NCI-H2196 treated with DMSO at 0.1 percent for 48 hours (cell line): ENCODE measurements at regions not wholly inside any gene's neighbourhood (a gene's known extent, or its start where the extent isn't known, plus 50 kb on each side); places are given as distances from the start of the nearest gene placed in this dataset.
"Not testable (repeated sequence)": the region's sequence is repeated elsewhere in the genome, so short reads cannot be mapped to it uniquely, and the experiment has no call there.

ENCODE experiments used
- DNase-seq: peaks from one replicate; lab custom pipeline; 2025; ENCODE audit not compliant: unreplicated experiment; lab: John Stamatoyannopoulos, UW

- DNase-seq, result no peak
Observed at GRCh38 chr2:84158605-84159004, 300.5 kb downstream of the SUCLG1 start.

DNA sequence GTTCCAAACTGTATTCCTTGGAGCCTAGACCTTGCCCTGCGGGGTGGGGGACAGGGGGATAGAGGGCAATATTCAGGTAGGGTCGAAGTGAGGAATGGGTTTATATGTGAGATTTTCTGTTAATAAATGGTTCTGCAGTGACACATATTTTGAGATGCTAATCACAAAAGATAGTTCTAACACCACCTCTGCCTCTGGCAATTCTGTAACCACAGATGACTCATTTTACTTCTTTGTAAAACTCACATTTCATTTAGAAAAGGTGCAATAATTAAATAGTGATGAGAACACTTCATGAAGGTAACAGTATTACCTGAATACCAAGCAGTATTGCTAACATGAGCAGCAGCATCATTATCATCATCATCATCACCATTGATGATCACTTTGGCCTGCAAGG is 306.6 kb downstream of the SUCLG1 start:
- no peak for DNase-seq

GRCh38 chr2:84144345-84144744 is 314.7 kb downstream of the SUCLG1 start:
- no peak for DNase-seq

GRCh38 chr2:84137034-84137433 is 322.0 kb downstream of the SUCLG1 start:
- DNase-seq, result no peak

GRCh38 chr2:84132370-84132769 is 326.7 kb downstream of the SUCLG1 start:
- no peak for DNase-seq

- DNase-seq, result no peak
Observed at GRCh38 chr2:84131278-84131830, 327.7 kb downstream of the SUCLG1 start.

- no peak for DNase-seq
Observed at GRCh38 chr2:84129018-84129417, 330.1 kb downstream of the SUCLG1 start.

- not testable (repeated sequence) for DNase-seq
Observed at GRCh38 chr2:84127812-84128211, 331.3 kb downstream of the SUCLG1 start.

GRCh38 chr2:84126530-84126929 is 332.6 kb downstream of the SUCLG1 start:
- DNase-seq, result no peak

- no peak for DNase-seq
Observed at GRCh38 chr2:84126084-84126483, 333.0 kb downstream of the SUCLG1 start.

DNA sequence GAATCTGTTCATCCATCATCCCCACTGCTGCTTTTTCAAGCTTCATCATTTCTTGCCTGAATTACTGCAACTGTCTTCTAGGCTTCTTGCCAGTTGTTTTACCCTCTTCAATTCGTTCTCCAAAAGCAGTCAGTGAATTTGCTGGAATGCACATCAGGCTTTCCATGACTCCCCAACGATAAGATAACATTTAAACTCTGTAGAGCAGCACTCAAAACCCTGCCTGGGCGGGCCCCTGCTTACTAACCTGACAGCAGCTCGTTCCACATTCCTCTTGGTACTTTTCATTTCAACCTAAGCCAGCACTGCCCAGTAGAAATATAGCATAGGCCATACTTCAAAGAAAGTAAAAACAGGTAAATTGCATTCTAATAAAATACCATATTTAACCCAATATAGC is 342.9 kb downstream of the SUCLG1 start:
- DNase-seq, result no peak

DNA sequence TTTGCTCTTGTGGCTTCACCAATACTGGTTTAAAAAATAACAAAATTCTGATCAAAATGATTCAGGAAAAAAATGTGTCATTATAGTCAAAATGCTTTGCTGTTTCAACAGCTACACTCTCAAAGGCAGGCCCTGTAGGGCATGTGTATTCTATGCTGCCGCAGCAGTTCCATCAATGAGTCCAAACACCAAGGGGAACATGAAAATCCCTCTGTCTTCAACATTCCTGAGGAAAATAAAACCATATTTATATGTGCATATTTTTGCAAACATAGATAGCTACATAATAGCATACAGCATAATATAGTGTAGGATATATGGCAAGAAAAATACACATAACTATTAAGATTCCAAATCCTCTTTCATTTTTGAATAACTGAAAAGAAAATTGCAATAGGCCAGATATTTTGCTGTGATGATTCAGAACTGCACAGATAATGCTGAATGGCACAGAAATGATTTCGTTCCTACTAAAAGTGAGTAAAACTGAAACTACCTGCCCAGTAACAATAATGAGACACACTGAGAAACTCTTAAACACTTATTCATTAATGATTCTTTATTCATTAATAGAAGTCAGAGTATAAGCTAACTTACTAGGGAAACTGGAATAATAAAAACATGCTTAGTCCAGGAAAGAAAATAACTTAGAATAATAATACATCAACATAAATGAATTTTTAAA is 343.8 kb downstream of the SUCLG1 start:
- DNase-seq, result no peak

GRCh38 chr2:84103816-84104527 is 355.1 kb downstream of the SUCLG1 start:
- DNase-seq, result not testable (repeated sequence)

DNA sequence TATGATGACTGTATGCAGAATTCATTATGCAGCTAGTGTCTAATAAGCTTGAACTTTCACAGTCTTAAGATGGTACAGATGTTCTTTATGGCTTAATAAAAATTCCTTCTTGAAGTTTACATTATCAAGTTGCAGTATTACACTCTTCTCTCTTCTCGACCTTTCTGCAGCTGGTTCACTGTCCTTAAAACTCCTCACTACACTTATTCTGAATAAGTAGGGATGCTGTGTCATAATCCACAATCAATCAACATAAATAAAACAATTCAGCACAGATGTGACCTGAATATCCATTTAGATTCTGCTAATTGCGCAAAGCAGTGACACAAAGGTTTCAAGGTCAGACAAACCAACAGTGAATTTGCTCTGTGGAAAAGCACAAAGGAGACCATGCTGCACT is 356.8 kb downstream of the SUCLG1 start:
- DNase-seq, result no peak

DNA sequence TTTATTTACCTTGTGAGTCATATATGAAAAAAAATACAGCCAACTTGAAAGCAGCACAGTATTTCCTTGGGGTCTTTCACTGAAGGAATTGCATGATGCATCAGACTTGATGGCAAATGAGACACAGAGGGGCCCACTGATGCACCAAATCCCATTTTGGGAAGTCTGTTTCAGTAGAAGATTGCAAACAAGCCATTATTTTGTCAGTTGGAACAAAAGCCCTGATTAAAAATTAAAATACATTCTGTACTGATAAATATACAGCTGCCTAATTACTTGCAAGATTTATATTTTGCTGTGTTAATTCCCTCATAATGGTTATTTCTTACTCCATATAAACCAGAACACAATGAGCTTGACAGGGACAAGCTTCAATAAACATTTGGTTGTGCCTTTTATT is 370.4 kb downstream of the SUCLG1 start:
- DNase-seq, result no peak

GRCh38 chr2:84085562-84085961 is 373.5 kb downstream of the SUCLG1 start:
- no peak for DNase-seq

GRCh38 chr2:84084856-84085255 is 374.2 kb downstream of the SUCLG1 start:
- DNase-seq, result no peak

DNA sequence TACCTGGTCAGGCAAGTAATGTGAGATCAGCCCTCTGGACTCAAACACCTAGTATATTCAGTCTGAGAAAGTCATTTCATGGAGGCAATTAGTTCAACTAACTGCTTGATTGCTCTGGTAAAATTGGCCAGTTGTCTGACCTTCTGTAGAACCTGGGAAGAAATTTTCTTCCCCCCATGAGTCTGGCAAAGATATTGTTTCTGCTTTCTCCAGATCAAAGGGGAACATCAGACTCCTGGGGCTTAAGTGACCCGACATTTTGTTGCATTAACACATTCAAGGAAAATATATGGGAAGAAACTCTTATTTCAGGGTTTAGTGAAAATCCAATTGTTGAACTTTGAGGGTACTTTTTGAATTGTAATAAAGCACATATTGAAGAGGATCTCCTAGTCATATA is 375.1 kb downstream of the SUCLG1 start:
- no peak for DNase-seq

GRCh38 chr2:84078471-84078870 is 380.6 kb downstream of the SUCLG1 start:
- no peak for DNase-seq

GRCh38 chr2:84077496-84077895 is 381.6 kb downstream of the SUCLG1 start:
- DNase-seq, result no peak

DNA sequence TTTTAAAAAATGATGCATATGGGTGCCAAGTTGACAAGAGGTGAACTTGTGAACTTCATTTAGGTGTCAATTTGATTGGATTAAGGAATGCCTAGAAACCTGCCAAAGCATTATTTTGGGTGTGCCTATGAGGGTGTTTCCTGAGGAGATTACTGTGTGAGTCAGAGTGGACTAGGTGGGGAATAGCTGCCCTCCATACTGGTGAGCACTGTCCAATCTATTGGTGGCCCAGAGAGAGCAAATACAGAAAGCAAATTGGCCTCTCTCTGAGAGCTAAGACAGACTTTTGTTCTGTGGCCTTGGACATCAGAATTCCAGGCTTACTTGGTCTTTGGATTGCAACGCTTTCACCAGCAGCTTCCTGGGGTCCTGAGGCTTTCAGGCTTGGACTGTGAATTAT is 388.0 kb downstream of the SUCLG1 start:
- no peak for DNase-seq

DNA sequence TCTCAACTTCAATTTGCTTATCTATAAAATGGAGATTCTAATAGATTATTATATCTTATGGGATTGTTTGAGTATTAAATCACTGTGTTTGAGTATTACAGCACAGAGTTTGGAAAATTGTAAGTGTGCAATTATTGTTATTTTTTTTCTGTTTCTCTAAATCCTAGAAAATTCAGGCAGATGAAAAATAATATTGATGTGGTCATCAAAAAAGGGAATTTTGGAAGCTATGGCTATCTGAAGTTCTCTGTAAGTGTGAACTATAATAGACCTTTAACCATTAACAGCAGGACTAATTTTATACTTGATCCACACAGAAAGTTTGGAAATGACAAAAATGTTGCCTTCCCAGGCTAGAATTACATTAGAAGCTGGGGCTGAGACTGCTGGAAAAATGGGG is 393.2 kb downstream of the SUCLG1 start:
- no peak for DNase-seq
